HUES6 (cell line): ENCODE measurements at regions not wholly inside any gene's neighbourhood (a gene's known extent, or its start where the extent isn't known, plus 50 kb on each side); places are given as distances from the start of the nearest gene placed in this dataset.

Experiments used
- H3K27ac ChIP-seq: 2 replicates; pipeline ENCODE4 v1.7.0; 2013; ENCODE audit warnings: low read depth, mild to moderate bottlenecking, low read length, inconsistent platforms
- H3K27me3 ChIP-seq: 2 replicates; pipeline ENCODE4 v1.6.1; 2013; ENCODE audit warnings: low read length; ENCODE audit not compliant: control insufficient read depth, insufficient read depth
- H3K36me3 ChIP-seq: 2 replicates; pipeline ENCODE4 v1.6.1; 2013; ENCODE audit warnings: low read length; ENCODE audit not compliant: control insufficient read depth, insufficient read depth
- H3K4me1 ChIP-seq: 2 replicates; pipeline ENCODE4 v1.6.1; 2013; ENCODE audit warnings: low read length; ENCODE audit not compliant: control insufficient read depth, insufficient read depth
- H3K4me3 ChIP-seq: 2 replicates; pipeline ENCODE4 v1.5.1; 2013; ENCODE audit warnings: low read depth, low read length
- H3K9ac ChIP-seq: one replicate; pipeline ENCODE4 v1.6.1; 2013; ENCODE audit warnings: mild to moderate bottlenecking, low read length
- H3K9me3 ChIP-seq: 2 replicates; pipeline ENCODE4 v1.6.1; 2013; ENCODE audit warnings: low read depth, low read length; ENCODE audit not compliant: control insufficient read depth, insufficient read depth

DNA sequence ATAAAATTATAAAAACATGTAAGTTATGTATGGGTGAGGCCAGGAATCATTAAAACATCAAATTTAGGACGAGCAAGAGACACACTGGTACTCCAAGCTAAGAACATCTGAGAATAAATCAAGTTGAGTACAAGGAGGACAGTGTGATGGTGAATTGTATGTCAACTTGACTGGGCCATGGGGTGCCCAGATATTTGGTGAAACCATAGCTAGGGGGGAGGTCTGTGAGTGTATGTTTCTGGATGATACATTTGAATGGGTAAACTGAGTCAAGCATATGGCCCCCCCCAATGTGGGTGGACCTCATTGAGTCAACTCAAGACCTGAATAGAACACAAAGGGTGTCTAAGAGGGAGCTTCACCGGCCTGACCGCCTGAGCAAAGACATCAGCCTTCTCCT is 115.3 kb upstream of the BCOR start:
- no peak overlapping the region for H3K9ac ChIP-seq
- H3K4me3 ChIP-seq = no peak overlapping the region
- no peak overlapping the region for H3K27ac ChIP-seq
- no peaks in the 10 kb centered on the region for H3K4me1 ChIP-seq
- H3K9me3 ChIP-seq = peaks cover 19% of the 10 kb centered on the region
- no peaks in the 10 kb centered on the region for H3K36me3 ChIP-seq
- H3K27me3 ChIP-seq = no peaks in the 10 kb centered on the region

DNA sequence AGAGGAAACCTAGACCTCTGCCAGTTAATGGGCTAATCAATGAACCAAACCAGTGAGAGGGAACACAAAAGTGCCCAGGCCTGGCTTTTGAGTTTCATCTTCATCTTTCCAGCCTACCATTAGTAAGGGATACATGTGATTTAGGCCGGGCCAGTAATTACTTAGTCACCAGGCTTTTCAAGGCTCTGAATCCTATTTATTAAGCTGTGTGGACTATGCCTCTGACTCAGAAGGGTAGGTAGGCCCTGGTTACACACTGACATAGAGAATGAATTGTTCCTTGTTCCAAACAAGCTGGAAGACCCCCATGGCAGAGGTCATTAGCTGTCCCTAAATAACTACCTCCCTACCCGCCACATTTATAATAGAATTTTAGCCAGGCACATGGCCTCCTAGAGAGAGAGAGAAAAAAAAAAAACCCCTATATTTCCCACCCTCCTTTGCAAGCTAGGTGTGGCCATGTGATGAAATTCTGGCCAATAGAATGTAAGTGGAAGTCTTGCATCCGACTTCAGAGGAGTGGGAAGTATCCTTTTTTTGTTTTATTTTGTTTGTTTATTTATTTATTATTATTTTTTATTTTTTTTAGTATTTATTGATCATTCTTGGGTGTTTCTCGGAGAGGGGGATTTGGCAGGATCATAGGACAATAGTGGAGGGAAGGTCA is 112.3 kb upstream of the BCOR start:
- Histone ChIP-seq H3K36me3 (no peaks in the 10 kb centered on the region), H3K4me3 (no peak overlapping the region), H3K27me3 (peaks cover 5% of the 10 kb centered on the region; the same call in 1 of the 2 replicates), H3K27ac (no peak overlapping the region), H3K4me1 (peaks cover 5% of the 10 kb centered on the region; the same call in 1 of the 2 replicates), H3K9ac (no peak overlapping the region), H3K9me3 (peaks cover 23% of the 10 kb centered on the region)

DNA sequence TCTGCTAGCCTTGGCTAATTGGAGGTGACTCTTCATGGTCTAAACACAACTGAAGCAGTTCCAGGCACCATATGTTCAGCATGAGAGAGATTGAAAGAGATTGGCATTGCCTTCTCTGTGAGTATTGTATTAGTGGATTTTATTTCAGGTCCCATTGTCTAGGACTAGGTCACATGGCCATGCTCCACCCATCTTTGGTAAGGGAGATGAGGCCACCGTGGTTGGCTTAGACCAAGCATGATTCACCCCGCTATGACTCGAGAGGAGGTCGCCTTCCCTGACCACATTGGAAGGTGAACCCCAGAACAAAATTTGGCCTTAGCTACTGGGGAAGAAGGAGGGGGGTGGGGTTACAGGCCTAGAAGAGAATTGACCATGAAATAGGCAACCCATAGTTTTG is 109.9 kb upstream of the BCOR start:
- Histone ChIP-seq H3K27ac (no peak overlapping the region), H3K9me3 (peaks cover 10% of the 10 kb centered on the region), H3K4me3 (no peak overlapping the region), H3K4me1 (peaks cover 5% of the 10 kb centered on the region; the same call in 1 of the 2 replicates), H3K36me3 (no peaks in the 10 kb centered on the region), H3K9ac (no peak overlapping the region), H3K27me3 (peaks cover 5% of the 10 kb centered on the region; the same call in 1 of the 2 replicates)

DNA sequence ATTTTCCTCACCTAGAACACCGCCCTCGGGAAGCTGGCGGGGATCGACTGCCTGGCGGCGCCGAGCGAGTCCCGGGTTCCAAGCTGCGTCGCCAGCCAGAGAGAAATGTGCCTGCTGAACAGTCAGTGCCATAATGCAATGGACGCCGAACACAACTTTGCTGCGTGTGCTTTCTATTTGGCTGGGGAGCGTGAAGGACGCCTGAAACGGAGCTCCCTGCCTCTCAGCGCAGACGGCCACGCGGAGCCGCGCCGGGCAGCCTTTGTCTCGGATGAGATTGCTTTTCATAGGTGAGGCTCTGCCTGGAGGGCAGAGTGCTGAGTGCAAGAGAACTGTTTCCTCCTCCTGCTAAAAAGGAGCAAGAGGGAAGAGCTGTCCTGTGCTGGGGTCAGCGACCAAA is 107.7 kb upstream of the BCOR start:
- H3K36me3 ChIP-seq = no peaks in the 10 kb centered on the region
- H3K9ac ChIP-seq = no peak overlapping the region
- H3K27me3 ChIP-seq = peaks cover 5% of the 10 kb centered on the region; the same call in 1 of the 2 replicates
- H3K4me1 ChIP-seq = peaks cover 5% of the 10 kb centered on the region; the same call in 1 of the 2 replicates
- H3K9me3 ChIP-seq = peaks cover 6% of the 10 kb centered on the region
- no peak overlapping the region for H3K27ac ChIP-seq
- H3K4me3 ChIP-seq = no peak overlapping the region

DNA sequence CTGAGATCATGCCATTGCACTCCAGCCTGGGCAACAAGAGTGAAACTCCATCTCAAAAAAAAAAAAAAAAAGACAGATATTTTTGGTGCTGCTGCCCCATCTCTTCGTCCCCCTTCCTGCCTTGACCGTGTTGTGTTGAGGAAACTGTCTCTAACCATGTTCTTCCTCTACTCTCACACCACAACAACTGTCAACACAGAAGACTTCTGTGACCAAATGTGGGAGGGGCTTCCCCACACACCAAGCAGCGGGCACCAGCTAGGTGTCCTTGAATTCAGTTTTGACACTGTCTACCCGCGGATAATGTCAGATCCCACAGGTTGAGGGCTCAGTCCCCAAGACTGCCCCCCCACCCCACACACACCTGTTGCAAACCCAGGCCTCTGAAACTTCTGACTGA is 104.7 kb upstream of the BCOR start:
- peaks cover 5% of the 10 kb centered on the region; the same call in 1 of the 2 replicates for H3K4me1 ChIP-seq
- no peak overlapping the region for H3K9ac ChIP-seq
- no peak overlapping the region for H3K4me3 ChIP-seq
- peaks cover 3% of the 10 kb centered on the region; the same call in 1 of the 2 replicates for H3K9me3 ChIP-seq
- no peak overlapping the region for H3K27ac ChIP-seq
- peaks cover 5% of the 10 kb centered on the region; the same call in 1 of the 2 replicates for H3K27me3 ChIP-seq
- H3K36me3 ChIP-seq = no peaks in the 10 kb centered on the region

DNA sequence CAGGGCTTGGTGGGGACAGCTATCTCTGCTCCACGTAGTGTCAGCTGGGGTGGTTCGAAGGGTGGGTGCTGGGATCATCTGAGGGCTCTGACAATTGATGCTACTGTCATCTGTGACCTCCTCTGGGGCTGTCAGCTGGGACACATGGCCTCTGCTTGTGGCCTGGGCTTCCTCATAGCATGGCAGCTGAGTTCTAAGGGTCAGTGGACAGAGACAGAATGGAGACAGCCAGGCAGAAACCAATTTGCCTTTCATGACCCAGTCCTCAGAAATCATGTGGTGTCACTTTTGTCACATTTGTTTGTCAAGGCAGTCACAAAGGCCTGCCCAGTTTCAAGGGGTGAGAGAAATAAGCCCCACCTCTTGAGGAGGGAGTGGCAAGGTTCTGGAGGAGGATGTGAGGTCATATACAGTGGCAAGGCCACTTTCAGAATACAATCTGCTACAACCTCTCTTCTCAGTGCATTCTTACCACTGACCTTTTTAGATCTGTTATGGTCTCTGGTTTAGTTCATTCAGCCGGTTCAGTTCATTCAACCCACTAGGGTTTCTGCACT is 103.6 kb upstream of the BCOR start:
- Histone ChIP-seq H3K27ac (no peak overlapping the region), H3K4me3 (no peak overlapping the region), H3K4me1 (peaks cover 5% of the 10 kb centered on the region; the same call in 1 of the 2 replicates), H3K27me3 (peaks cover 5% of the 10 kb centered on the region; the same call in 1 of the 2 replicates), H3K9ac (no peak overlapping the region), H3K36me3 (no peaks in the 10 kb centered on the region), H3K9me3 (peaks cover 3% of the 10 kb centered on the region; the same call in 1 of the 2 replicates)

DNA sequence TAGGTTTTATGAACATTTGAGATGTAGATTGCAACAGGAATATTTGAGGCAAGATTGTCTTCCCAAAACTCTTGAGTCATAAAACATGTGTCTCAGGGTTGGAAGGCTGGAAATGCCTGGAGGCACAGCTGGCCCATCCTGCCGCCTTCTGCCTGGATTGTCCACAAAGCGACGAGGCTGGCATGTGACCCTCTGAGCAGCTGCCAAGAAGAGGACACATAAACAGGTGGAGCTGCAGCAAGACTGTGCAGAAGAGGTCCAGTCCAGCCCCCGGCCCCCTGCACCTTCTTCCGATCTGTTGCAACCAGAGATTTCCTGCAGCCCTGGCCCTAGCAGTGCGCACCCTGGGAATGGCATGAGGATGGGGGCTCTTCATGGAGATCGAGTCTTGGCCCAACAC is 101.9 kb upstream of the BCOR start:
- Histone ChIP-seq H3K4me1 (no peaks in the 10 kb centered on the region; the same call in 1 of the 2 replicates), H3K9me3 (peaks cover 3% of the 10 kb centered on the region; the same call in 1 of the 2 replicates)

DNA sequence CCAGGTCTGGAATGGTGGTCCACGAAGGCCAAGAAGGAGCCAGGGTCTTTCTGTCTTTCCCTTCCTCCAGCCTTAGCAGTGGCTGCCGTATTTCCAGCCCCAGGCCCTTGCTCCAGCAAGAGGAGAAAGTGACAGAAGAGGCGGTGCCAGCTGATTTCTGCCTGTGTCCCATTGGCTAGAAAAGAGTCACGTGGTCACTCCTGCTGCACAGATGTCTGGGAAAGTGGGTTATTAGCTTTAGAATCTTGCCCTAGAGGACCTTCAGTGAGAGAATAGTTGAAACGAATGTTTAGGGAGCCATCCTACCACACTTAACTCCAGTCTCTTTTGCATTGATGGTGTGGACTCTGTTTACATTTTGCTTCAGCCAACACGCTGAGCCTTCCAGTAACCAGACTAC is 99.3 kb upstream of the BCOR start:
- Histone ChIP-seq H3K27ac (no peak overlapping the region), H3K9me3 (peaks cover 3% of the 10 kb centered on the region; the same call in 1 of the 2 replicates), H3K36me3 (no peaks in the 10 kb centered on the region), H3K4me3 (no peak overlapping the region), H3K27me3 (no peaks in the 10 kb centered on the region), H3K4me1 (no peaks in the 10 kb centered on the region), H3K9ac (no peak overlapping the region)

More for the DNA sequence above, 101.9 kb upstream of the BCOR start:
- Histone ChIP-seq H3K27me3 (no peaks in the 10 kb centered on the region), H3K27ac (no peak overlapping the region), H3K4me3 (no peak overlapping the region), H3K9ac (no peak overlapping the region), H3K36me3 (no peaks in the 10 kb centered on the region)

DNA sequence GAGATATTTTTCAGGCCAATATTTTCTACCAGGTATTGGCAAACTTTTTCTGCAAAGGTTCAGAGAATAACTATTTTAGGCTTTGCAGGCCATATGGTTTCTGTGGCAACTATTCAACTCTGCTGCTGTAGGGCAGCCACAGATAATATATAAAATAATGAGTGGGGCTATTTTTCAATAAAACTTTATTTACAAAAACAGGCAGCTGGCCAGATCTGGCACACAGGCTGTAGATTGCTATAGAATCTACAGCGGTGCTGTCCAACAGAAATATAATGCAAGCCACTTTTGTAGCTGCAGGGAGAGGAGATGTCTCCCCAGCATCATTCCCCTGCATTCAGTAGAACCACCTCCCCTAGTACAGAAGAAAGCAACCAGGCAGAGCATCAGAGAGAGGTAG is 97.6 kb upstream of the BCOR start:
- no peak overlapping the region for H3K4me3 ChIP-seq
- no peaks in the 10 kb centered on the region for H3K27me3 ChIP-seq
- H3K9ac ChIP-seq = no peak overlapping the region

DNA sequence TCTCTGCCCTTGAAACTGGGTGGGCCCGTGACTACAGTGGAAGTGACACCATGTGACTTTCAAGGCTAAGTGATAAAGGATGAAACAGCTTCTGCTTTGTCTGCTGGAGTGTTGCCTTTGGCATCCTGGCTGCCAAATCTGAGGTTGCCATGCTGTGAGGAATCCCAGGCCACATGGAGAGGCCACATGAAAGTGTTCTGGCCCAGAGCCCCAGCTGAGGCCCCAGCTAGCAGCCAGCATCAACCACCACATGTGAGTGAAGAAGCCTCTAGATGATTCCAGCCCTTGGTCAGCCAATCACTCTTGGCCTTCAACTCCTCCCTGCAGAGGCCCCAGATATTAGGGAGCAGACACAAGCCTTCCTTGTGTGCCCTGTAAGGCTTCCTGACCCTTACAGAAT is 94.4 kb upstream of the BCOR start:
- Histone ChIP-seq H3K27ac (no peak overlapping the region), H3K36me3 (no peaks in the 10 kb centered on the region), H3K9me3 (peaks cover 1% of the 10 kb centered on the region; the same call in 1 of the 2 replicates), H3K9ac (no peak overlapping the region), H3K4me1 (no peaks in the 10 kb centered on the region; the same call in 1 of the 2 replicates), H3K4me3 (no peak overlapping the region), H3K27me3 (no peaks in the 10 kb centered on the region)

More for the DNA sequence above, 97.6 kb upstream of the BCOR start:
- H3K27ac ChIP-seq = no peak overlapping the region
- H3K36me3 ChIP-seq = no peaks in the 10 kb centered on the region
- H3K4me1 ChIP-seq = no peaks in the 10 kb centered on the region
- no peaks in the 10 kb centered on the region; the same call in 1 of the 2 replicates for H3K9me3 ChIP-seq

DNA sequence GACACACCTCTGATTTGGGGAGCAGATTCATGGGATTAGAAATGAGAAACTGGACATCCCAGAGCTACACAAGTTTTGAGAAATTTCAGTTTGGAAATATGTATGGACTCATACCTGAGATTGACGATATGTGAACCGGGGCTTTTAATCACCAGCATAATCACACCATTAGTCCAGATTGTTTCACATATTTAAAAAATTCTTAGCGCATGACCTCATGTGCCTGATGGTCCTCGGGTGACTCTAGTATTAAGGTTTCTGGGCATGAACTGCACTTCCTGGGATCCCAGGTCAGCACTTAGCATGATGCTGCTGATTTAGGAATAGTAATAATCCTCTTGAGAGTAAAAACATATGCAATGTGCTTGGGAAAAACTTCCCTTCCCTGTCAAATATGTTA is 91.9 kb upstream of the BCOR start:
- Histone ChIP-seq H3K9me3 (peaks cover 17% of the 10 kb centered on the region), H3K4me3 (no peak overlapping the region), H3K36me3 (no peaks in the 10 kb centered on the region), H3K27me3 (no peaks in the 10 kb centered on the region), H3K27ac (no peak overlapping the region), H3K4me1 (no peaks in the 10 kb centered on the region; the same call in 1 of the 2 replicates), H3K9ac (no peak overlapping the region)
